ENCODE measurements at regions not wholly inside any gene's neighbourhood (a gene's known extent, or its start where the extent isn't known, plus 50 kb on each side); places are given as distances from the start of the nearest gene placed in this dataset.
"Not testable (repeated sequence)": the region's sequence is repeated elsewhere in the genome, so short reads cannot be mapped to it uniquely, and the experiment has no call there.

- not testable (repeated sequence) for H3K9ac ChIP-seq (ENCODE audit: low read length in 5 of 5); H3K27me3 ChIP-seq (ENCODE audit: control insufficient read depth in 5 of 5, insufficient read depth in 4 of 5, low read length in 5 of 5); H3K4me3 ChIP-seq (ENCODE audit: low read depth in 1 of 5, low read length in 5 of 5); H3K36me3 ChIP-seq (ENCODE audit: control insufficient read depth in 5 of 5, insufficient read depth in 5 of 5, low read length in 5 of 5); H3K27ac ChIP-seq (ENCODE audit: low read depth, low read length); H3K9me3 ChIP-seq (ENCODE audit: control insufficient read depth in 5 of 5, low read length in 5 of 5)
- peaks cover 0 to 25% (median 16%) of the 10 kb centered on the region in 5 donors for H3K4me1 ChIP-seq (ENCODE audit: control insufficient read depth in 5 of 5, insufficient read depth in 5 of 5, low read length in 5 of 5)
Measured at GRCh38 chr17:30712859-30713258, 111.6 kb downstream of the CRLF3 start.

GRCh38 chr17:30711626-30712507, 112.6 kb downstream of the CRLF3 start:
- H3K36me3 ChIP-seq (ENCODE audit: control insufficient read depth in 5 of 5, insufficient read depth in 5 of 5, low read length in 5 of 5); H3K27ac ChIP-seq (ENCODE audit: low read depth, low read length); H3K4me3 ChIP-seq (ENCODE audit: low read depth in 1 of 5, low read length in 5 of 5); H3K9ac ChIP-seq (ENCODE audit: low read length in 5 of 5); H3K9me3 ChIP-seq (ENCODE audit: control insufficient read depth in 5 of 5, low read length in 5 of 5); H3K27me3 ChIP-seq (ENCODE audit: control insufficient read depth in 5 of 5, insufficient read depth in 4 of 5, low read length in 5 of 5): not testable (repeated sequence)
- peaks cover 0 to 32% (median 22%) of the 10 kb centered on the region in 5 donors for H3K4me1 ChIP-seq (ENCODE audit: control insufficient read depth in 5 of 5, insufficient read depth in 5 of 5, low read length in 5 of 5)

GRCh38 chr17:30711176-30711575, 113.3 kb downstream of the CRLF3 start:
- not testable (repeated sequence) for H3K9ac ChIP-seq (ENCODE audit: low read length in 5 of 5); H3K9me3 ChIP-seq (ENCODE audit: control insufficient read depth in 5 of 5, low read length in 5 of 5); H3K36me3 ChIP-seq (ENCODE audit: control insufficient read depth in 5 of 5, insufficient read depth in 5 of 5, low read length in 5 of 5); H3K27me3 ChIP-seq (ENCODE audit: control insufficient read depth in 5 of 5, insufficient read depth in 4 of 5, low read length in 5 of 5); H3K27ac ChIP-seq (ENCODE audit: low read depth, low read length)
- Histone ChIP-seq H3K4me3 (ENCODE audit: low read depth in 1 of 5, low read length in 5 of 5) (peak overlapping the region in 2 of 5 donors; percentile 29 to 63), H3K4me1 (ENCODE audit: control insufficient read depth in 5 of 5, insufficient read depth in 5 of 5, low read length in 5 of 5) (peaks cover 0 to 38% (median 23%) of the 10 kb centered on the region in 5 donors)

- not testable (repeated sequence) for H3K9me3 ChIP-seq (ENCODE audit: control insufficient read depth in 5 of 5, low read length in 5 of 5); H3K27me3 ChIP-seq (ENCODE audit: control insufficient read depth in 5 of 5, insufficient read depth in 4 of 5, low read length in 5 of 5); H3K36me3 ChIP-seq (ENCODE audit: control insufficient read depth in 5 of 5, insufficient read depth in 5 of 5, low read length in 5 of 5); H3K27ac ChIP-seq (ENCODE audit: low read depth, low read length)
- Histone ChIP-seq H3K4me1 (ENCODE audit: control insufficient read depth in 5 of 5, insufficient read depth in 5 of 5, low read length in 5 of 5) (peaks cover 0 to 43% (median 27%) of the 10 kb centered on the region in 5 donors), H3K9ac (ENCODE audit: low read length in 5 of 5) (peak overlapping the region in 1 of 5 donors; percentile 47), H3K4me3 (ENCODE audit: low read depth in 1 of 5, low read length in 5 of 5) (peak overlapping the region; percentile 29 to 63 (median 50))
Measured at GRCh38 chr17:30710276-30711088, 114.0 kb downstream of the CRLF3 start.

- H3K27ac ChIP-seq (ENCODE audit: low read depth, low read length) = not testable (repeated sequence)
- H3K9ac ChIP-seq (ENCODE audit: low read length in 5 of 5) = peak overlapping the region in 1 of 5 donors; percentile 62
Measured at GRCh38 chr17:30709561-30710275, 114.8 kb downstream of the CRLF3 start.

GRCh38 chr17:30709096-30709495, 115.4 kb downstream of the CRLF3 start:
- Histone ChIP-seq H3K4me3 (ENCODE audit: low read depth in 1 of 5, low read length in 5 of 5) (peak overlapping the region in 4 of 5 donors; percentile 27 to 78 (median 56)), H3K4me1 (ENCODE audit: control insufficient read depth in 5 of 5, insufficient read depth in 5 of 5, low read length in 5 of 5) (peaks cover 0 to 43% (median 27%) of the 10 kb centered on the region in 5 donors), H3K27me3 (ENCODE audit: control insufficient read depth in 5 of 5, insufficient read depth in 4 of 5, low read length in 5 of 5) (peaks cover 0 to 10% (median 4%) of the 10 kb centered on the region in 5 donors)
- H3K9ac ChIP-seq (ENCODE audit: low read length in 5 of 5); H3K9me3 ChIP-seq (ENCODE audit: control insufficient read depth in 5 of 5, low read length in 5 of 5); H3K36me3 ChIP-seq (ENCODE audit: control insufficient read depth in 5 of 5, insufficient read depth in 5 of 5, low read length in 5 of 5); H3K27ac ChIP-seq (ENCODE audit: low read depth, low read length): not testable (repeated sequence)

More at GRCh38 chr17:30709561-30710275, 114.8 kb downstream of the CRLF3 start:
- not testable (repeated sequence) for H3K9me3 ChIP-seq (ENCODE audit: control insufficient read depth in 5 of 5, low read length in 5 of 5); H3K36me3 ChIP-seq (ENCODE audit: control insufficient read depth in 5 of 5, insufficient read depth in 5 of 5, low read length in 5 of 5)
- H3K27me3 ChIP-seq (ENCODE audit: control insufficient read depth in 5 of 5, insufficient read depth in 4 of 5, low read length in 5 of 5) = peaks cover 0 to 10% (median 4%) of the 10 kb centered on the region in 5 donors
- peaks cover 0 to 43% (median 27%) of the 10 kb centered on the region in 5 donors for H3K4me1 ChIP-seq (ENCODE audit: control insufficient read depth in 5 of 5, insufficient read depth in 5 of 5, low read length in 5 of 5)
- peak overlapping the region in 4 of 5 donors; percentile 32 to 63 (median 56) for H3K4me3 ChIP-seq (ENCODE audit: low read depth in 1 of 5, low read length in 5 of 5)

- Histone ChIP-seq H3K27ac (ENCODE audit: low read depth, low read length) (peak overlapping the region; percentile 23), H3K9ac (ENCODE audit: low read length in 5 of 5) (peak overlapping the region in 3 of 5 donors; percentile 60 to 77 (median 64)), H3K4me3 (ENCODE audit: low read depth in 1 of 5, low read length in 5 of 5) (peak overlapping the region; percentile 72 to 84 (median 78)), H3K4me1 (ENCODE audit: control insufficient read depth in 5 of 5, insufficient read depth in 5 of 5, low read length in 5 of 5) (peaks cover 0 to 43% (median 27%) of the 10 kb centered on the region in 5 donors), H3K27me3 (ENCODE audit: control insufficient read depth in 5 of 5, insufficient read depth in 4 of 5, low read length in 5 of 5) (peaks cover 0 to 10% (median 4%) of the 10 kb centered on the region in 5 donors)
- not testable (repeated sequence) for H3K36me3 ChIP-seq (ENCODE audit: control insufficient read depth in 5 of 5, insufficient read depth in 5 of 5, low read length in 5 of 5); H3K9me3 ChIP-seq (ENCODE audit: control insufficient read depth in 5 of 5, low read length in 5 of 5)
Measured at GRCh38 chr17:30708241-30709078, 116.0 kb downstream of the CRLF3 start.

- peak overlapping the region in 3 of 5 donors; percentile 60 to 77 (median 64) for H3K9ac ChIP-seq (ENCODE audit: low read length in 5 of 5)
- not testable (repeated sequence) for H3K36me3 ChIP-seq (ENCODE audit: control insufficient read depth in 5 of 5, insufficient read depth in 5 of 5, low read length in 5 of 5); H3K9me3 ChIP-seq (ENCODE audit: control insufficient read depth in 5 of 5, low read length in 5 of 5)
- peaks cover 0 to 43% (median 27%) of the 10 kb centered on the region in 5 donors for H3K4me1 ChIP-seq (ENCODE audit: control insufficient read depth in 5 of 5, insufficient read depth in 5 of 5, low read length in 5 of 5)
- peaks cover 0 to 10% (median 4%) of the 10 kb centered on the region in 5 donors for H3K27me3 ChIP-seq (ENCODE audit: control insufficient read depth in 5 of 5, insufficient read depth in 4 of 5, low read length in 5 of 5)
- peak overlapping the region; percentile 23 for H3K27ac ChIP-seq (ENCODE audit: low read depth, low read length)
- peak overlapping the region; percentile 72 to 84 (median 78) for H3K4me3 ChIP-seq (ENCODE audit: low read depth in 1 of 5, low read length in 5 of 5)
Measured at GRCh38 chr17:30707724-30708240, 116.7 kb downstream of the CRLF3 start.

All from subcutaneous abdominal adipose tissue (tissue), 5 donors.